ENCODE measurements at regions not wholly inside any gene's neighbourhood (a gene's known extent, or its start where the extent isn't known, plus 50 kb on each side); places are given as distances from the start of the nearest gene placed in this dataset.

DNA sequence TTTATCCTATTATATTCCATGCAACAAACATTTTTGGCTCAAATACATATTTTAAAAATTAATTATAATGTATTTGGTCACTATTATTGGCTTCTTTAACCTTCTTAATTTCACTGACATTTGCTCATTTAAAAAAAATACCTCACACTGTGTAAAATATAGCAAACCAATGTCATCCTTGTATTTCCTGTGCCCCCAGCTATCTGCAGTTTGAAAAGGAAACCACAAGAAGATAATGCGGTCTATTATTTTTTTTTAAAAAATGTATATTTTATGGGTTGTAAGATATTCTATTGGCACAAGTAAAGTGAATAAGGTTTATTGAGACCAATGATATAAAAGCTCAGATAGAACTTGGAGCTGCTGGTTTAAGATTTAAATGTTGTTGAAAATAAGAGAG is 904.2 kb downstream of the SI start:
- TF ChIP-seq CTCF (IDR thresholded peaks at IDR 0.05) = no peak
- TF ChIP-seq POLR2A (IDR thresholded peaks at IDR 0.05) = no peak
